ENCODE measurements at regions not wholly inside any gene's neighbourhood (a gene's known extent, or its start where the extent isn't known, plus 50 kb on each side); places are given as distances from the start of the nearest gene placed in this dataset.

- H3K4me1 ChIP-seq (ENCODE audit: control insufficient read depth in 2 of 3, insufficient read depth in 2 of 3, low read depth in 1 of 3, low read length in 3 of 3): no peaks in the 10 kb centered on the region
- FAIRE-seq: no peak
- no peaks in the 10 kb centered on the region for H3K27me3 ChIP-seq (ENCODE audit: control insufficient read depth, insufficient read depth, low read length)
- TF ChIP-seq CTCF (IDR thresholded peaks at IDR 0.05; ENCODE audit: borderline replicate concordance, extremely low read depth, insufficient read depth): no peak
- H3K36me3 ChIP-seq (ENCODE audit: control insufficient read depth in 2 of 3, insufficient read depth in 3 of 3, low read length in 3 of 3): no peaks in the 10 kb centered on the region
- no peaks in the 10 kb centered on the region for H3K9me3 ChIP-seq (ENCODE audit: control insufficient read depth in 2 of 3, insufficient read depth in 1 of 3, low read length in 3 of 3)
- no peak overlapping the region for H3K27ac ChIP-seq (ENCODE audit: low read depth in 2 of 2, low read length in 2 of 2)
- intact Hi-C loops (cut with DNase I): no loop called here
- no peak for DNase-seq
- H3K9ac ChIP-seq (ENCODE audit: low read length in 3 of 3): no peak overlapping the region
- H3K4me3 ChIP-seq (ENCODE audit: low read length in 3 of 3): no peak overlapping the region
These were observed 572.9 kb upstream of the SOX9 start for GRCh38 chr17:71547904-71548303.

GRCh38 chr17:71548540-71549190, 572.2 kb upstream of the SOX9 start:
- H3K36me3 ChIP-seq (ENCODE audit: control insufficient read depth in 2 of 3, insufficient read depth in 3 of 3, low read length in 3 of 3): no peaks in the 10 kb centered on the region
- no peak overlapping the region for H3K9ac ChIP-seq (ENCODE audit: low read length in 3 of 3)
- no peaks in the 10 kb centered on the region for H3K9me3 ChIP-seq (ENCODE audit: control insufficient read depth in 2 of 3, insufficient read depth in 1 of 3, low read length in 3 of 3)
- H3K4me1 ChIP-seq (ENCODE audit: control insufficient read depth in 2 of 3, insufficient read depth in 2 of 3, low read depth in 1 of 3, low read length in 3 of 3): no peaks in the 10 kb centered on the region
- H3K27ac ChIP-seq (ENCODE audit: low read depth in 2 of 2, low read length in 2 of 2): no peak overlapping the region
- no peak for FAIRE-seq
- H3K4me3 ChIP-seq (ENCODE audit: low read length in 3 of 3): no peak overlapping the region
- TF ChIP-seq CTCF (IDR thresholded peaks at IDR 0.05; ENCODE audit: borderline replicate concordance, extremely low read depth, insufficient read depth): no peak
- DNase-seq: no peak
- no peaks in the 10 kb centered on the region for H3K27me3 ChIP-seq (ENCODE audit: control insufficient read depth, insufficient read depth, low read length)
- intact Hi-C loops (cut with DNase I): no loop called here

GRCh38 chr17:71550675-71551074, 570.1 kb upstream of the SOX9 start:
- Histone ChIP-seq H3K27me3 (ENCODE audit: control insufficient read depth, insufficient read depth, low read length) (no peaks in the 10 kb centered on the region), H3K4me1 (ENCODE audit: control insufficient read depth in 2 of 3, insufficient read depth in 2 of 3, low read depth in 1 of 3, low read length in 3 of 3) (no peaks in the 10 kb centered on the region), H3K9me3 (ENCODE audit: control insufficient read depth in 2 of 3, insufficient read depth in 1 of 3, low read length in 3 of 3) (no peaks in the 10 kb centered on the region), H3K9ac (ENCODE audit: low read length in 3 of 3) (no peak overlapping the region), H3K4me3 (ENCODE audit: low read length in 3 of 3) (no peak overlapping the region), H3K36me3 (ENCODE audit: control insufficient read depth in 2 of 3, insufficient read depth in 3 of 3, low read length in 3 of 3) (no peaks in the 10 kb centered on the region), H3K27ac (ENCODE audit: low read depth in 2 of 2, low read length in 2 of 2) (no peak overlapping the region)
- DNase-seq (no peak), FAIRE-seq (no peak)
- TF ChIP-seq CTCF (IDR thresholded peaks at IDR 0.05; ENCODE audit: borderline replicate concordance, extremely low read depth, insufficient read depth): no peak
- intact Hi-C loops (cut with DNase I): no loop called here

GRCh38 chr17:71553381-71553780, 567.4 kb upstream of the SOX9 start:
- Histone ChIP-seq H3K27me3 (ENCODE audit: control insufficient read depth, insufficient read depth, low read length) (no peaks in the 10 kb centered on the region), H3K4me1 (ENCODE audit: control insufficient read depth in 2 of 3, insufficient read depth in 2 of 3, low read depth in 1 of 3, low read length in 3 of 3) (no peaks in the 10 kb centered on the region), H3K36me3 (ENCODE audit: control insufficient read depth in 2 of 3, insufficient read depth in 3 of 3, low read length in 3 of 3) (no peaks in the 10 kb centered on the region), H3K27ac (ENCODE audit: low read depth in 2 of 2, low read length in 2 of 2) (no peak overlapping the region), H3K9me3 (ENCODE audit: control insufficient read depth in 2 of 3, insufficient read depth in 1 of 3, low read length in 3 of 3) (no peaks in the 10 kb centered on the region), H3K9ac (ENCODE audit: low read length in 3 of 3) (no peak overlapping the region), H3K4me3 (ENCODE audit: low read length in 3 of 3) (no peak overlapping the region)
- no peak for DNase-seq
- no peak for FAIRE-seq
- no peak for TF ChIP-seq CTCF (IDR thresholded peaks at IDR 0.05; ENCODE audit: borderline replicate concordance, extremely low read depth, insufficient read depth)
- intact Hi-C loops (cut with DNase I): no loop called here

All from kidney (tissue), 13 donors.